GM23338 (cell line): ENCODE measurements at regions not wholly inside any gene's neighbourhood (a gene's known extent, or its start where the extent isn't known, plus 50 kb on each side); places are given as distances from the start of the nearest gene placed in this dataset.
"Not testable (repeated sequence)": the region's sequence is repeated elsewhere in the genome, so short reads cannot be mapped to it uniquely, and the experiment has no call there.

Experiments used
- ATAC-seq: fragments of 200-7000 bp; cut with Tn5 transposase; 3 replicates; pipeline ENCODE4 v1.9.1; 2020
- DNase-seq: peaks from one replicate; pipeline ENCODE4 v3.0.0-alpha.2; 2015; ENCODE audit warnings: low spot score
- H2AFZ ChIP-seq: fragments of 200-600 bp; sonication (generic); 2 replicates; pipeline ENCODE4 v1.8.0; 2016; ENCODE audit warnings: antibody characterized with exemption, mild to moderate bottlenecking, moderate library complexity
- H3F3A ChIP-seq: fragments of 200-600 bp; sonication (generic); replicated peaks from 2 replicates; pipeline ENCODE4 v1.8.0; 2017; ENCODE audit warnings: antibody characterized with exemption, mixed run types, low read depth
- H3K27ac ChIP-seq: fragments of 200-600 bp; sonication (generic); 2 replicates; pipeline ENCODE4 v1.6.1; 2016; ENCODE audit warnings: low read depth
- H3K27me3 ChIP-seq: fragments of 200-600 bp; sonication (generic); 2 replicates; pipeline ENCODE4 v1.8.0; 2016; ENCODE audit warnings: mild to moderate bottlenecking, mixed run types, moderate library complexity; ENCODE audit not compliant: insufficient read depth
- H3K36me3 ChIP-seq: fragments of 200-600 bp; sonication (generic); 2 replicates; pipeline ENCODE4 v1.8.0; 2016; ENCODE audit warnings: mild to moderate bottlenecking; ENCODE audit not compliant: insufficient read depth
- H3K4me1 ChIP-seq: fragments of 200-600 bp; sonication (generic); 2 replicates; pipeline ENCODE4 v1.8.0; 2016; ENCODE audit warnings: mild to moderate bottlenecking, moderate library complexity; ENCODE audit not compliant: insufficient read depth
- H3K4me2 ChIP-seq: fragments of 200-600 bp; sonication (generic); 2 replicates; pipeline ENCODE4 v1.7.1; 2017; ENCODE audit warnings: mixed run types
- H3K4me3 ChIP-seq: fragments of 200-600 bp; sonication (generic); 2 replicates; pipeline ENCODE4 v1.6.1; 2016; ENCODE audit warnings: mixed run types
- H3K79me2 ChIP-seq: fragments of 200-600 bp; sonication (generic); replicated peaks from 2 replicates; pipeline ENCODE4 v1.8.0; 2017; ENCODE audit warnings: mild to moderate bottlenecking; ENCODE audit not compliant: insufficient read depth
- H3K9me2 ChIP-seq: fragments of 200-600 bp; sonication (generic); 2 replicates; pipeline ENCODE4 v1.8.0; 2017; ENCODE audit not compliant: insufficient read depth
- H4K20me1 ChIP-seq: fragments of 200-600 bp; sonication (generic); replicated peaks from 2 replicates; pipeline ENCODE4 v1.8.0; 2017; ENCODE audit warnings: mild to moderate bottlenecking; ENCODE audit not compliant: insufficient read depth
- H3K27ac Mint-ChIP-seq: 2 replicates; pipeline ENCODE4 v1.8.0; 2020; ENCODE audit warnings: inconsistent platforms, mild to moderate bottlenecking, moderate library complexity, mixed read lengths
- H3K27me3 Mint-ChIP-seq: 3 replicates; pipeline ENCODE4 v1.8.0; 2022; ENCODE audit warnings: low read depth, mild to moderate bottlenecking, moderate library complexity, mixed read lengths, inconsistent platforms; ENCODE audit not compliant: insufficient read depth, poor library complexity
- H3K36me3 Mint-ChIP-seq: 3 replicates; pipeline ENCODE4 v1.8.0; 2021; ENCODE audit warnings: low read depth, mild to moderate bottlenecking, inconsistent platforms, moderate library complexity, mixed read lengths
- H3K4me1 Mint-ChIP-seq: 3 replicates; pipeline ENCODE4 v1.8.0; 2020; ENCODE audit warnings: mild to moderate bottlenecking, inconsistent platforms, mixed read lengths
- H3K4me3 Mint-ChIP-seq: 3 replicates; pipeline ENCODE4 v1.8.0; 2021; ENCODE audit warnings: moderate library complexity, mild to moderate bottlenecking, inconsistent platforms, mixed read lengths
- H3K9me3 Mint-ChIP-seq: 3 replicates; pipeline ENCODE4 v1.8.0; 2020; ENCODE audit warnings: moderate library complexity, mild to moderate bottlenecking, inconsistent platforms, mixed read lengths
- CREB1 ChIP-seq: fragments of 250-450 bp; sonication (Bioruptor Pico); IDR thresholded peaks from 2 replicates; pipeline ENCODE4 v1.5.0; 2020; ENCODE audit warnings: low read depth, mild to moderate bottlenecking, moderate library complexity
- JUNB ChIP-seq: IDR thresholded peaks from one replicate; pipeline ENCODE4 v1.6.1; 2016; ENCODE audit warnings: antibody characterized with exemption; ENCODE audit not compliant: unreplicated experiment
- POLR2AphosphoS5 ChIP-seq: IDR thresholded peaks from 2 replicates; pipeline ENCODE4 v1.6.1; 2016; ENCODE audit warnings: antibody characterized with exemption, low read depth
- REST ChIP-seq: IDR thresholded peaks from one replicate; pipeline ENCODE4 v1.6.1; 2018; ENCODE audit warnings: antibody characterized with exemption; ENCODE audit not compliant: unreplicated experiment
- STAT1 ChIP-seq: IDR thresholded peaks from one replicate; pipeline ENCODE4 v1.6.1; 2016; ENCODE audit warnings: antibody characterized with exemption; ENCODE audit not compliant: unreplicated experiment
- ZNF331 ChIP-seq: fragments of 250-450 bp; sonication (Bioruptor Pico); IDR thresholded peaks from 2 replicates; pipeline ENCODE4 v1.5.0; 2020; ENCODE audit warnings: low read depth, mild to moderate bottlenecking, moderate library complexity

DNA sequence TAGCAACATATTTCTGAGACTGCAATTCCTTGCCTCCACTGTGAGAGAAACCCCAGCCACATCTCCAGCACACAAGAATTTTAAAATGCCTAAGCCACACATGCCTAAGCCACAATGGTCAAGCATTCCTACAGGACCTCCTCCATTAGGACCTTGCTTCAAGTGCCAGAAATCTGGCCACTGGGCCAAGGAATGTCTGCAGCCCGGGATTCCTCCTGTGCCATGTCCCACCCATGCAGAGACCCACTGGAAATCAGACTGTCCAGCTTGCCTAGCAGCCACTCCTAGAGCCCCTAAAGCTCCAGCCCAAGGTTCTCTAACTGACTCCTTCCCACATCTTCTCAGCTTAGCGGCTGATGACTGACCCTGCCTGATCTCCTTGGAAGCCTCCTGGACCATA is 117.5 kb downstream of the AHR start (continued):
- no peak for TF ChIP-seq REST
- TF ChIP-seq POLR2AphosphoS5 = no peak
- TF ChIP-seq JUNB = no peak
- TF ChIP-seq ZNF331 (CRISPR knock-in tag) = no peak

- not testable (repeated sequence) for H3K9me3 Mint-ChIP-seq, H3K79me2 ChIP-seq, H2AFZ ChIP-seq, H3K4me1 Mint-ChIP-seq, H3K4me1 ChIP-seq, H3K27ac Mint-ChIP-seq, H3K9me2 ChIP-seq, H4K20me1 ChIP-seq, ATAC-seq, H3K36me3 ChIP-seq, H3K27me3 Mint-ChIP-seq, H3K27me3 ChIP-seq, H3F3A ChIP-seq, H3K4me3 ChIP-seq, H3K4me2 ChIP-seq, H3K36me3 Mint-ChIP-seq, H3K4me3 Mint-ChIP-seq
- H3K27ac ChIP-seq = peak overlapping the region; percentile 84; the same call in 1 of the 2 replicates
- DNase-seq = peak; percentile 33
Observed at GRCh38 chr7:17420308-17421015, 122.0 kb downstream of the AHR start.

- H3K4me2 ChIP-seq = no peak overlapping the region
Observed at GRCh38 chr7:17421941-17422340, 123.5 kb downstream of the AHR start.

DNA sequence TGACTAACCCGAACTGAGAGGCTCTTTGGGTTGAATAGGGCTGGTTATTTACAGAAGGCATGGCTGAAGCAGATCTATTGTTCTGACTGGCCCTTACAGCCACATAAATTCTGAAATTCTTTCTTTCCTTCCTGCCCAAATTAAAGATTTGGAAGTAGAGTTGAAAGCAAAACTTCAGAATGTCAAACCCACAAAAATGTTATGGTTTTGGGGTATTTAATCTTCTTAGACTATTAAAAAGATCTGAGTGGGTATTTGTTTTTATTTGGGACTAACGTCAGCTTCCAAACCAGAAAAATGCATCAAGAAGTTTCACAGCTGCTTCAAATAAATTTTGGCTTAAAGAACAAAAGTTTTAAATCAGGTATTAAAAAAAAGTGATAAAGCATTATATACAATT is 124.5 kb downstream of the AHR start:
- Histone ChIP-seq H3K79me2 (no peaks in the 10 kb centered on the region), H3K9me2 (no peaks in the 10 kb centered on the region), H4K20me1 (no peaks in the 10 kb centered on the region), H3K27ac (no peak overlapping the region), H3K36me3 (no peaks in the 10 kb centered on the region), H2AFZ (no peak overlapping the region), H3F3A (no peaks in the 10 kb centered on the region), H3K4me2 (no peak overlapping the region), H3K4me3 (no peak overlapping the region), H3K27me3 (no peaks in the 10 kb centered on the region), H3K4me1 (no peaks in the 10 kb centered on the region)
- ATAC-seq = no peak
- no peak overlapping the region for H3K27ac Mint-ChIP-seq
- no peak for TF ChIP-seq STAT1
- no peak for DNase-seq
- H3K9me3 Mint-ChIP-seq = peaks cover 15% of the 10 kb centered on the region
- H3K36me3 Mint-ChIP-seq = peaks cover 7% of the 10 kb centered on the region
- no peak overlapping the region for H3K4me3 Mint-ChIP-seq
- no peaks in the 10 kb centered on the region for H3K27me3 Mint-ChIP-seq
- H3K4me1 Mint-ChIP-seq = no peaks in the 10 kb centered on the region

More at GRCh38 chr7:17421941-17422340, 123.5 kb downstream of the AHR start:
- DNase-seq (no peak), ATAC-seq (no peak)
- H3K36me3 ChIP-seq = no peaks in the 10 kb centered on the region
- no peaks in the 10 kb centered on the region for H3K4me1 ChIP-seq
- H3K4me1 Mint-ChIP-seq = no peaks in the 10 kb centered on the region
- H3F3A ChIP-seq = no peaks in the 10 kb centered on the region
- H3K79me2 ChIP-seq = no peaks in the 10 kb centered on the region
- no peak for TF ChIP-seq CREB1 (CRISPR knock-in tag)
- H3K4me3 ChIP-seq = no peak overlapping the region
- H4K20me1 ChIP-seq = no peaks in the 10 kb centered on the region
- no peaks in the 10 kb centered on the region for H3K9me2 ChIP-seq
- H3K4me3 Mint-ChIP-seq = no peak overlapping the region
- H3K36me3 Mint-ChIP-seq = peaks cover 4% of the 10 kb centered on the region; the same call in 1 of the 3 replicates
- H3K9me3 Mint-ChIP-seq = peaks cover 10% of the 10 kb centered on the region
- no peaks in the 10 kb centered on the region for H3K27me3 Mint-ChIP-seq
- no peaks in the 10 kb centered on the region for H3K27me3 ChIP-seq
- no peak overlapping the region for H3K27ac ChIP-seq
- H2AFZ ChIP-seq = no peak overlapping the region
- no peak overlapping the region for H3K27ac Mint-ChIP-seq
